ENCODE measurements at regions not wholly inside any gene's neighbourhood (a gene's known extent, or its start where the extent isn't known, plus 50 kb on each side); places are given as distances from the start of the nearest gene placed in this dataset.

DNA sequence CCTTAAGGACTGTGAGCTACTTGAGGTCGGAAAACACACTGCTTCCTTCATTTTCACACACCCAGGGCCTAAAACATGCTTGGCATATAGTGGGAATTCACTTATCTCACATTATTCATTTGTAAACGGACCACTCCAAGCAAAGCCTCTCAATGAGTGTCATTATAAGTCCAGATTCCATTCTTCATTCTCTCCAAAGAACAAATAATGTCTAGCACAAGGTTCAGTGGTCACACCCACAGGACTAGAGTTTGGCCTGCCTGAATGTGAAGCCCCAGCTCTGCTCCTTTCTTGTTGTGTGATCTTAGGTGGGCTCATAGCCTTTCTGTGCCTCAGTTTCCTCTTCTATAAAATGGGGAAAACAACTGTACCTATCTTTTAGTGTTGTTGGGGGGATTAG lies 119.6 kb upstream of the NDP start:
- Histone ChIP-seq H3K14ac (replicated peaks; ENCODE audit: low read depth, low read length) (no peak overlapping the region), H3K18ac (ENCODE audit: low read depth, low read length) (no peak overlapping the region), H3K4me2 (ENCODE audit: low read depth, low read length) (no peak overlapping the region), H3K56ac (ENCODE audit: extremely low read depth, insufficient read depth, low read length) (no peak overlapping the region), H2AFZ (replicated peaks; ENCODE audit: low read length, poor library complexity) (no peak overlapping the region), H3K23ac (ENCODE audit: low read depth, low read length) (no peak overlapping the region), H3K4ac (ENCODE audit: low read depth, low read length) (no peak overlapping the region), H4K5ac (ENCODE audit: low read depth, low read length) (no peak overlapping the region), H3K9ac (ENCODE audit: low read depth, low read length) (no peak overlapping the region), H3K4me1 (ENCODE audit: control insufficient read depth, insufficient read depth, low read length) (no peaks in the 10 kb centered on the region), H3K9me1 (ENCODE audit: insufficient read depth, low read length) (no peaks in the 10 kb centered on the region), H2AK9ac (replicated peaks; ENCODE audit: low read depth, low read length, poor library complexity) (no peak overlapping the region), H3K79me1 (ENCODE audit: low read depth in 1 of 2, low read length in 2 of 2) (no peaks in the 10 kb centered on the region), H2BK5ac (ENCODE audit: low read depth, low read length, poor library complexity, severe bottlenecking) (no peak overlapping the region), H3K36me3 (ENCODE audit: control insufficient read depth, insufficient read depth, low read length) (no peaks in the 10 kb centered on the region), H2AK5ac (ENCODE audit: low read depth, low read length) (no peak overlapping the region), H3K4me3 (ENCODE audit: insufficient read depth, low read depth, low read length) (no peak overlapping the region), H4K91ac (ENCODE audit: insufficient read depth, low read depth, low read length) (no peak overlapping the region), H2BK20ac (ENCODE audit: low read depth, low read length) (no peak overlapping the region), H4K20me1 (ENCODE audit: insufficient read depth, low read length) (no peaks in the 10 kb centered on the region), H3K9me3 (ENCODE audit: control insufficient read depth, insufficient read depth, low read length) (no peaks in the 10 kb centered on the region), H2BK120ac (ENCODE audit: low read depth, low read length) (no peak overlapping the region), H3K27ac (ENCODE audit: insufficient read depth, low read length) (no peak overlapping the region), H2BK15ac (ENCODE audit: low read depth, low read length) (no peak overlapping the region), H4K8ac (ENCODE audit: low read depth in 2 of 2, low read length in 2 of 2) (no peak overlapping the region), H3K27me3 (ENCODE audit: control insufficient read depth, insufficient read depth, low read length) (peaks cover 8% of the 10 kb centered on the region)
- ATAC-seq (ENCODE audit: low read depth) (no peak), DNase-seq (no peak)
- ChIA-PET POLR2A (ENCODE audit: unreplicated experiment) (no interaction called here), CTCF (interaction anchor here (0.6 kb wide), 1 partner anchor 139 kb away, joined by 3 read pairs; no protein-coding TSS in a partner anchor)
- no TSS peak for BruUV-seq (replicated peaks)
- intact Hi-C loops (cut with micrococcal nuclease) (no loop called here), in situ Hi-C loops (cut with MboI; ENCODE audit: low sequenced_read_pairs) (no loop called here), dilution Hi-C loops (cut with HindIII; ENCODE audit: low sequenced_read_pairs, unreplicated experiment) (no loop called here)
- TF ChIP-seq BHLHE40 (IDR thresholded peaks at IDR 0.05; ENCODE audit: low read depth, low read length): no peak
- TF ChIP-seq FOS (IDR thresholded peaks at IDR 0.05; ENCODE audit: low read depth, low read length): no peak
- TF ChIP-seq MXI1 (IDR thresholded peaks at IDR 0.05; ENCODE audit: borderline replicate concordance, low read depth, low read length): no peak
- TF ChIP-seq, protein P1, sequence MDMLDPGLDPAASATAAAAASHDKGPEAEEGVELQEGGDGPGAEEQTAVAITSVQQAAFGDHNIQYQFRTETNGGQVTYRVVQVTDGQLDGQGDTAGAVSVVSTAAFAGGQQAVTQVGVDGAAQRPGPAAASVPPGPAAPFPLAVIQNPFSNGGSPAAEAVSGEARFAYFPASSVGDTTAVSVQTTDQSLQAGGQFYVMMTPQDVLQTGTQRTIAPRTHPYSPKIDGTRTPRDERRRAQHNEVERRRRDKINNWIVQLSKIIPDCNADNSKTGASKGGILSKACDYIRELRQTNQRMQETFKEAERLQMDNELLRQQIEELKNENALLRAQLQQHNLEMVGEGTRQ (IDR thresholded peaks at IDR 0.05; ENCODE audit: low read depth, low read length): no peak
- TF ChIP-seq, protein P2, sequence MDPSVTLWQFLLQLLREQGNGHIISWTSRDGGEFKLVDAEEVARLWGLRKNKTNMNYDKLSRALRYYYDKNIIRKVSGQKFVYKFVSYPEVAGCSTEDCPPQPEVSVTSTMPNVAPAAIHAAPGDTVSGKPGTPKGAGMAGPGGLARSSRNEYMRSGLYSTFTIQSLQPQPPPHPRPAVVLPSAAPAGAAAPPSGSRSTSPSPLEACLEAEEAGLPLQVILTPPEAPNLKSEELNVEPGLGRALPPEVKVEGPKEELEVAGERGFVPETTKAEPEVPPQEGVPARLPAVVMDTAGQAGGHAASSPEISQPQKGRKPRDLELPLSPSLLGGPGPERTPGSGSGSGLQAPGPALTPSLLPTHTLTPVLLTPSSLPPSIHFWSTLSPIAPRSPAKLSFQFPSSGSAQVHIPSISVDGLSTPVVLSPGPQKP (IDR thresholded peaks at IDR 0.05; ENCODE audit: borderline replicate concordance, low read depth, low read length): no peak
- TF ChIP-seq CEBPB (IDR thresholded peaks at IDR 0.05; ENCODE audit: low read depth, low read length): no peak
- TF ChIP-seq POLR2A (IDR thresholded peaks at IDR 0.05; ENCODE audit: low read depth, low read length): no peak
- TF ChIP-seq, protein P3, sequence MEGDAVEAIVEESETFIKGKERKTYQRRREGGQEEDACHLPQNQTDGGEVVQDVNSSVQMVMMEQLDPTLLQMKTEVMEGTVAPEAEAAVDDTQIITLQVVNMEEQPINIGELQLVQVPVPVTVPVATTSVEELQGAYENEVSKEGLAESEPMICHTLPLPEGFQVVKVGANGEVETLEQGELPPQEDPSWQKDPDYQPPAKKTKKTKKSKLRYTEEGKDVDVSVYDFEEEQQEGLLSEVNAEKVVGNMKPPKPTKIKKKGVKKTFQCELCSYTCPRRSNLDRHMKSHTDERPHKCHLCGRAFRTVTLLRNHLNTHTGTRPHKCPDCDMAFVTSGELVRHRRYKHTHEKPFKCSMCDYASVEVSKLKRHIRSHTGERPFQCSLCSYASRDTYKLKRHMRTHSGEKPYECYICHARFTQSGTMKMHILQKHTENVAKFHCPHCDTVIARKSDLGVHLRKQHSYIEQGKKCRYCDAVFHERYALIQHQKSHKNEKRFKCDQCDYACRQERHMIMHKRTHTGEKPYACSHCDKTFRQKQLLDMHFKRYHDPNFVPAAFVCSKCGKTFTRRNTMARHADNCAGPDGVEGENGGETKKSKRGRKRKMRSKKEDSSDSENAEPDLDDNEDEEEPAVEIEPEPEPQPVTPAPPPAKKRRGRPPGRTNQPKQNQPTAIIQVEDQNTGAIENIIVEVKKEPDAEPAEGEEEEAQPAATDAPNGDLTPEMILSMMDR (conservative IDR thresholded peaks at IDR 0.05; ENCODE audit: low read depth, low read length): no peak
- TF ChIP-seq NFE2L2 (IDR thresholded peaks at IDR 0.05; ENCODE audit: low read depth, low read length): no peak
- TF ChIP-seq MAZ (IDR thresholded peaks at IDR 0.05; ENCODE audit: borderline replicate concordance, low read depth, low read length): no peak
- TF ChIP-seq RAD21 (IDR thresholded peaks at IDR 0.05; ENCODE audit: low read length): no peak
- TF ChIP-seq RFX5 (IDR thresholded peaks at IDR 0.05; ENCODE audit: low read depth, low read length): no peak
- no peak for TF ChIP-seq SMC3 (IDR thresholded peaks at IDR 0.05; ENCODE audit: low read depth, low read length)
- TF ChIP-seq CHD1 (IDR thresholded peaks at IDR 0.05; ENCODE audit: low read depth, low read length): no peak
- no peak for TF ChIP-seq MAFK (IDR thresholded peaks at IDR 0.05; ENCODE audit: low read depth, low read length)
- TF ChIP-seq RCOR1 (IDR thresholded peaks at IDR 0.05; ENCODE audit: insufficient replicate concordance, low read length): no peak
- WGBS, 2 experiments (ENCODE audit: extremely low coverage in 2 of 2, insufficient read length in 1 of 2): no CpG with 5 or more reads among the region's 2 CpGs

All from IMR-90 (cell line).